GM19468 (cell line): ENCODE measurements at regions not wholly inside any gene's neighbourhood (a gene's known extent, or its start where the extent isn't known, plus 50 kb on each side); places are given as distances from the start of the nearest gene placed in this dataset.

ENCODE experiments used
- ATAC-seq: cut with Tn5 transposase; IDR thresholded peaks from one replicate; pipeline ENCODE4 v1.9.1; 2021; ENCODE audit warnings: mild to moderate bottlenecking, moderate library complexity, moderate number of reproducible peaks; ENCODE audit not compliant: unreplicated experiment; ENCODE audit errors: extremely low read depth

DNA sequence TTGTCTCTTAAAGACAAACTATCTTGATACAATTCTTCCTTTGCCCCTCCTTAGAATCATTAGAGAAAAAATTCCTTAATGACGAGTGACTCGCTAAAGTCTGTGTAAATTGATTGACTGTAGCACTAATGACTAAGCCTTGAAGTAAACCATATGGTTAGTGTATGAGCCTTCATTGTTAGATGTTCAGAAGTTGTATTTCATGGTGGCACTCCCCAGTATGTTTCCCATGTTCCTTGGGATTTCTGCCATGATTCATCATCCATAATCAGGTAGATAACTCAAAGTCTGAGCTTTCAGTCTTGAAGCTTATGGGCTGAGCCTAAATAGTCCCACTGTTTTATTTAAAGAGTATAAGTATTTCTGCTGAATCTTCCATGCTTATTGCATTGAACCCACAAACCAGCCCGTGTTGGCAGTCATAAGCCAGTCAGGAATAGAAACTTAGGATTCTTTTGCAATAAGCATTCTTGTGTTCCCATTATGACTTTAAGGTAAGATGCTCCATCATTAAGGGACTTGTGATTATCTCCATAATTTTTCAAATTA, 371.2 kb upstream of the RARB start:
- no peak for ATAC-seq

DNA sequence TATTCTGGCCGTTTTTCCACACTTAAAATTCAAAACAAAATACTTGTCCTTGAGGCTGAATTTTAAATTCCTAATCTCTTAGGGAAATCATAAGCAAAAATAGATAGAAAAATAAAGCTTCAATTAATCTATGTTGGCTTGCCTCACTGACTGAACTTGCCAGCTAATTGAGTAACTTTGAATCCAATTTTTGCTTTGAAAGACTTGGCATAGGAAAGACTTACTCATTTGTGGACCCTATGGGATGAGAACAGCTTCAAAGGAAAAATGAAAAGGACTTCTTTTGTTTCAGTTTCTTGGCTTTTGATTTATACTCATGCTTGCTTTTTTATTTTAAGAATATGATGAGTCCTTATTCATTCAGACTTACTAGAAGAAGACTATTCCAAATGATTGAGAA, 370.7 kb upstream of the RARB start:
- no peak for ATAC-seq

- ATAC-seq = no peak
Measured at GRCh38 chr3:25064681-25065080, 363.4 kb upstream of the RARB start.

DNA sequence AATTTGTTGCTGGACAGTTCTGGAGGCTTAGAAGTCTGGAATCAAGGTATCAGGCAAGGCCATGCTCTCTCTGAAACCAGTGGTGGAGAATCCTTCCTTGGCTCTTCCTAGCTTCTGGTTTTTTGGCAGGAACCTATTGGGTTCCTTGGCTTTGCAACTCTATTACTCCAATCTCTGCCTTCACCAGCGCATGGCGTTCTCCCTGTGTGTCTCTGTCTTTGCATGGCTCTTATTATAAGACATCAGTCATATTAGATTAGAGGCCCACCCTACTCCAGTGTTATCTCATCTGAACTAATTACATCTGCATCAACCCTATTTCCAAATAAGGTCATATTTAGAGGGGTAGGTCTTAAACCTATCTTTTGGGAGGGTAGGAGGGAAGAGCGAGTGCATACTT, 358.1 kb upstream of the RARB start:
- no peak for ATAC-seq

GRCh38 chr3:25071846-25072245, 356.2 kb upstream of the RARB start:
- ATAC-seq = no peak

DNA sequence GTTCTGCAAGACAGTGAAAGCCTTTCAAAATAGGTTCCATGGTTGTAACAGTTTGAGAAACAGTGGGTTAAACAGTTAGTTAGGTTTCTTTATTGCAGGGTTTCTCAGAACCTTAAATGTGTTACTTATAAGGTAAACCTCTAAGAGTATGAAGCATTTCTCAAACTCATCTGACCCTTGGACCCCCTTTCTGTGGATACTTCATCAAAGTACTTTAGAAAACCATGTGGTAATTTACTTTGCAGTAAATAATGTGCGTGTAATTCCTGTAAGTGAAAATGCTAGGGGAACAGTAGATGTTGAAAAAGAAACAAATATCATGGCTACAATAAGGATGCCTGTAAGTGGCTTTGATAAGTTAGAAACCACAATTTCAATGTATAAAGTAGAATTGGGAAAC, 354.6 kb upstream of the RARB start:
- no peak for ATAC-seq

- ATAC-seq = no peak
Measured at GRCh38 chr3:25074149-25074548, 353.9 kb upstream of the RARB start.

DNA sequence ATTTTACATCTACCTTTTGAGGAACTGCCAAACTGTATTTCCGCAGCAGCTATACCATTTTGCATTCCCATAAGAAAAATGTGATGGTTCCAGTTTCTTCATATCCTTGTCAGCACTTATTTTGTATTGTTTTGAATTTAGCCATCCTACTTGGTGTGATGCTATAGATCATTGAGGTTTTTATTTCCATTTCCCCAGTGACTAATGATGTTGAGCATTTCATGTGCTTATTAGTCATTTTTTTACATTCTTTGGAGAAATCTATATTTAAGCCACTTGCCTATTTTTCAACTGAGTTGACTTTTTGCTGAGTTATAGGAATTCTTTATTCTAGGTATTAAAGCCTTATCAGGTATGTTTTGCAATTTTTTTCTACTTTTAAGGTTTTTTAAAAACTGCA, 347.6 kb upstream of the RARB start:
- no peak for ATAC-seq

- ATAC-seq = no peak
Measured at GRCh38 chr3:25084016-25084415, 344.0 kb upstream of the RARB start.

DNA sequence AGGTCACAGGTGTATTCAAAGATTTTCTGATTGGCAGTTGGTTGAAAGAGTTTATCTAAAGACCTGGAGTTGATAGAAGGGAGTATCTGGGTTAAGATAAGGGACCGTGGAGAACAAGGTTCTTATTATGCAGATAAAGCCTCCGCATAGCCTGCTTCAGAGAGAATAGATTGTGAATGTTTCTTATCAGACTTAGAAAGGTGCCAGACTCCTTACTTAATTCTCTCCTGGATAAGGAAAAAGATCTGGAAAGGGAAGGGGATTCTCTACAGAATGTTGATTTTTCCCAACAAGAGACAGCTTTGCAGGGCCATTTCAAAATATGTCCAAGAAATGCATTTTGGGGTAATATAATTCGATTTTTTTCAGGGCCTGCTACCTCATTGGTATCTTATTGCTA, 341.3 kb upstream of the RARB start:
- ATAC-seq = no peak

DNA sequence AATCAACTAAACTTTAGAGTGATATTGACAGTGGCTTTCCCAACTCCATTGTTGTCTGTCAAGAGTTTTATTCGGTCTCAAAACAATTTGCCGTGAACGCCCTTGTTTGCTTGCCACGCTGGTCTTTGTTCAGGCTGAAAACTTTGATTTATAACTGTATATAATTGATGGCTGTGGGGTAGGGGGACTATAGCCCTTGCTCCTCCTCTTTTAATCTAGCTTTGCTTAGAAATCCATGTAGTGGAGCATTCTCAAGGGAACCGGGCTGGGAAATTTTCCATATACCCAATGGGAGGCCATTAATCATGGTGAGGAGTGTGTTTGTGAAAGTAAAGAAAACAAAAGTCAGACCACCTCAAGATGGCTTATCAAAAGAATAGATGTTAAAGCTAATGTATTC, 339.8 kb upstream of the RARB start:
- ATAC-seq = no peak

- ATAC-seq = no peak
Measured at GRCh38 chr3:25090698-25091453, 337.2 kb upstream of the RARB start.

- ATAC-seq = no peak
Measured at GRCh38 chr3:25091934-25092333, 336.1 kb upstream of the RARB start.

DNA sequence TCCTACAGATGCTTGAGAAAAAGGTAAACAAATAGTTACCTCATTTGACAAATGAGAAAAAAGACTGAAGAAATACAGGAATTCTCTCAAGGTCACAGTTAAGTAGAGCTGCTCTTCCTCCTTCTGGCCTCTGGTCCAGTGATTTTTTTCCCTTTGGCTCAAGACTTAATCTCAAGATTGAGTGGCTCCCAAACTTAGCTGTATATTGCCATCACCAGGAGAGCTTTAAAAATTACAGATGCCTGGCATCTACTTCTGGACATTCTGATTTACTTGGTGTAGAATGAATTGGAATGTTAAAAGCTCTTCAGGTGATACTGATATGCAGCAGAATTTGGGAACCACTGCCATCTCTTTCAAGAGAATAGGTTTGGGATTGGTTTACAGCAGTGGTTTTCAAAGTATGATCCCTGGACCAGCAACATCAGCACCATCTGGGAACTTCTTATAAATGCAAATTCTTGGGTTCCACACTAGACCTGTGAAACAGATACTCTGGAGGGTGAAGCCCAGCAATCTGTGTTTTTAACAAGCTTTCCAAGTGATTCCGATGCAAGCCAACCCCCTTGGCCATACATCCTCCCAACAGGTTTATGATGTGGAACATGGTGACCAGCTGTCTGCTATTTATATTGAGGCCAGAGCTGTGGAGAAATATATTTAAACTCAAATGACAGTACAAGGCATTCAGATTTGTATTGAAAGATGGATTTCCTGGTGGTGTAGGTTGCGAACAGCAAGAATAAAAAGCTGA, 333.0 kb upstream of the RARB start:
- ATAC-seq = no peak

DNA sequence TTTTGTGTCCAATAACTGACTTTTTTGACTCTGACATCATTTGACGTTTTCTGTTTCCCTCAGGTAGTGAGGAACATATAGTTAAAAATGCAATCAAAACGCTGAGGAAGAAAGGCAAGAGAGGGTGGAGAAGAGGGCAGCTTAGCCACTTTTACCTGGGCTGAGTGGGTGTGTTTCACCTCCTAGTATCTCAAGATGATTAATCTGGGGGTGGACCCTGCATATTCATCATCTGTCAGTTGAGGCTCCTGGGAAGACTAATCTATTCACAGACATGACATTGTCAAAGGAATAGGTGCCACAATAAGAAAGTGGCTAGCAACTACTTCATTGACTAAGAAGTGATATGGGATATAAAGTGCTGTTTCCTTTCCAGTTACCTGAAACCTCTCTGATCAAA, 331.5 kb upstream of the RARB start:
- no peak for ATAC-seq

DNA sequence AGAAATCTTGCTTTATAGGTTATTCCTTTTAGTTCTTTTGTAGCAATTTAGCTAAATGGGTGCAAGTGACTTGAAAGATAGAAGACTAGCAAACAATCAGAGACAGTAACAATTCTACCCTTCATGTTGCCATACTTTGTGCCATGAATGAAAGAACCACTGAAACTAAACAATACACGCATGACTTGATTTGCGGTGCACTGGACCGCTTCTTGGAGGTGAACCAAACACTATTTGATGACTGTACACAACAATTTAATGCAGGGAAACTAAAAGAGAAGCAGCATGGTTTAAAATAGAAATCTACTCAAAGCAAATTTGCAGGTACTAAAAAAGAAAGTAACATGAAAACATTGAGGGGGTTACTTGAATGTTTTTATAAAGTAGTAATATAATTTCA, 331.0 kb upstream of the RARB start:
- ATAC-seq = no peak

GRCh38 chr3:25099666-25100065, 328.4 kb upstream of the RARB start:
- ATAC-seq = no peak

- no peak for ATAC-seq
Measured at GRCh38 chr3:25103391-25103790, 324.7 kb upstream of the RARB start.

DNA sequence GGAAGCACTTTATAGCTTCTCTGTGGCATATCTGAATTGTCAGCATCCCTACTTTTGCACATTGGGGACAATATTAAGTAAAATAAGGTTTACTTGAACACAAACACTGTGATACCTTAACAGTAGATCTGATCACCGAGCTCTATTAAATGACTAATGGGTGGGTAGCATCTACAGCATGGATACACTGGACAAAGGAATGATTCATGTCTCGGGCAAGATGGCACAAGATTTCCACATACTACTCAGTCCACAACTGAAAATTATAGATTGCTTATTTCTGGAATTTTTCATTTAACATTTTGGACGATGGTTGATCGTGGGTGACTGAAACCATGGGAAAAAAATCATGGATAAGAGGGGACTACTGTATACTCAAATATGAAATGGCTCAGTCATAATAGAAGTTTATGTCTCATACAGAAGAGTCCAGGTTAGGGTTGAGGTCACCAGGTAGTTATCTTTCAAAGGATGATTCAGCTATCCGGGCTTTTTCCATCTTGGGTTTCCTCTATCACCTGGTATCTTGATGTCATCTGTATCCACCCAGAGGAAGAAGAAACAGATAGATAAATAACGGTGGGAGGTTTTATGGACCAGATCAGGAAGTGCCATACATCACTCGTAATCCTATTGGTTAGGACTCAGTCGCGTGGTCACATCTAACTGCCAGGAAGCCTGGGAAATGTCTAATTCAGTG, 320.0 kb upstream of the RARB start:
- ATAC-seq = no peak

DNA sequence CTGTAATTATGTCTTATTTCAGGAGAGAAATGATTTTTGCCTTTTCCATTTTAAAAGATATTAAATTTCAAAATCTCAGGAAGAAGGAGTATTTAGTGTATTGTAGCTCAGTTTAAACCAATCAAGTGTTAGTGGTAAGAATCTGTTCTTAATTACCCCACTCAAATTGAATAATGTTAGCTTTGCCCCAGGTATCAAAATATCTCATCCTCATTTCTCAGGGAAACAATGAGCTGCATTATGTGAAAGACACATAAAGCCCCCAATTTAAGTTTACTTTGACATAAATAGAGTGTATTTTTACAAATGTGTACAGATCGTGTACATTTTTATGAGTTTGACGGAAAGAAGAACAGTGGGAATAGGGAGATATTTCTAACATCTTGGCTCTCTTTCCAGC, 317.4 kb upstream of the RARB start:
- ATAC-seq = no peak

DNA sequence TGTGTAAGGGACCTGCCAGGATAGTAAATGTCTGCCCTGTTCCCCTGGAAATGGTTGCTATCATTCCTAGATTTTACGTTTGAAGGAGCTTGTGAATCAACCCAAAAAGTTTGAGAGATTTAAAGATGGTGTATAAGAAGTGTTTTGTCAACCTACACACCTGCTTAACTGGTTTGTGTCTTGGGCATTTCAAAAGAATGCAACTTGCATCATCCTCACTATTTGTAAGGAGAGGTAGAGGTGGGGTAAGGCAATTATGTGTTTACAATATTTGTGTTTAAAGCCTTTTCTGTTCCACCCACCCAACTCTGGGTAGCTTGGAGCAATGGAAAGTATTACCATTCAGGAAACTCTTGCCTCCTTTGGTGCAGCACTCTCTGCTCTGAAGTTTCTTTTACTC, 314.2 kb upstream of the RARB start:
- no peak for ATAC-seq
